Erythroblast (primary cell): ENCODE measurements at regions not wholly inside any gene's neighbourhood (a gene's known extent, or its start where the extent isn't known, plus 50 kb on each side); places are given as distances from the start of the nearest gene placed in this dataset.

ENCODE experiments used
- GATA1 ChIP-seq: IDR thresholded peaks from 2 replicates; pipeline ENCODE4 v1.6.1; 2011; ENCODE audit warnings: low read depth, mild to moderate bottlenecking, control low read depth, low read length, moderate library complexity
- POLR2A ChIP-seq: IDR thresholded peaks from 2 replicates; pipeline ENCODE4 v1.6.1; 2011; ENCODE audit warnings: mild to moderate bottlenecking, low read length

DNA sequence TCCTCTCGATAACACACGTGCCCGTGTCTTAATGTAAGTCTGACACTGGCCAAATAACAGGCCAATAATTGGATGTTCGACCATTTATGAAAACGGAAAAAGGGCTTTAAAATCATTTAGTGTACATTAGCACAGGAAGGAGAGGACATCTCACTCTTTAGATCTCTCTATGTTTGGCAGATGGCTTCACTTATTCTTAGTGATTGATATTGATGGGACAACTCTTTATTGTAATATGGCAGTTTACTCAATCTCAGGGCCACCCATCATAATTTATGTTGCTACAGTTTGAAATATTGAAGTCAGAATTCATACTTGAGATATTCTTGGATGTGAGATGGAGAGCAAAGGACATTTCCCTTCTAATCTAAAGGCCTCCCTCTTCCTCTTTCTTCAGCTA, 430.7 kb upstream of the ARGLU1 start:
- TF ChIP-seq POLR2A (no peak), GATA1 (no peak)
